Esophagus (tissue), 2 donors: ENCODE measurements at regions not wholly inside any gene's neighbourhood (a gene's known extent, or its start where the extent isn't known, plus 50 kb on each side); places are given as distances from the start of the nearest gene placed in this dataset.

Experiments used
- H3K27ac ChIP-seq, 2 donors: one replicate each; pipeline ENCODE4 v1.5.1; 2013; ENCODE audit warnings: low read depth in 2 of 2, mild to moderate bottlenecking in 2 of 2, inconsistent platforms in 1 of 2, low read length in 1 of 2, moderate library complexity in 1 of 2
- H3K27me3 ChIP-seq, 2 donors: one replicate each; pipeline ENCODE4 v1.6.1; 2013; ENCODE audit warnings: low read length in 2 of 2, control low read depth in 1 of 2, mild to moderate bottlenecking in 1 of 2; ENCODE audit not compliant: insufficient read depth in 2 of 2, control insufficient read depth in 1 of 2
- H3K36me3 ChIP-seq, 2 donors: one replicate each; pipeline ENCODE4 v1.6.1; 2013; ENCODE audit warnings: low read length in 1 of 2; ENCODE audit not compliant: control insufficient read depth in 2 of 2, insufficient read depth in 2 of 2
- H3K4me1 ChIP-seq, 2 donors: one replicate each; pipeline ENCODE4 v1.6.1; 2013; ENCODE audit warnings: low read length in 1 of 2; ENCODE audit not compliant: control insufficient read depth in 2 of 2, insufficient read depth in 2 of 2
- H3K4me3 ChIP-seq, 2 donors: one replicate each; pipeline ENCODE4 v1.5.1; 2013; ENCODE audit warnings: low read length in 2 of 2, mild to moderate bottlenecking in 2 of 2, low read depth in 1 of 2, moderate library complexity in 1 of 2
- H3K9me3 ChIP-seq, 2 donors: one replicate each; pipeline ENCODE4 v1.6.1; 2013; ENCODE audit warnings: mild to moderate bottlenecking in 2 of 2, low read depth in 1 of 2, low read length in 1 of 2, moderate library complexity in 1 of 2; ENCODE audit not compliant: control insufficient read depth in 2 of 2, insufficient read depth in 1 of 2
- WGBS, 2 donors: extraction: QIAGEN DNeasy Blood & Tissue Kit; methylation state at CpG; one replicate each; pipeline ENCODE4 v1.1.7; 2013; 5-methylcytosine and 5-hydroxymethylcytosine counted together
- donor health status: healthy with polysubstance abuse.
- donor health status: Bipolar disorder and iron deficiency.

DNA sequence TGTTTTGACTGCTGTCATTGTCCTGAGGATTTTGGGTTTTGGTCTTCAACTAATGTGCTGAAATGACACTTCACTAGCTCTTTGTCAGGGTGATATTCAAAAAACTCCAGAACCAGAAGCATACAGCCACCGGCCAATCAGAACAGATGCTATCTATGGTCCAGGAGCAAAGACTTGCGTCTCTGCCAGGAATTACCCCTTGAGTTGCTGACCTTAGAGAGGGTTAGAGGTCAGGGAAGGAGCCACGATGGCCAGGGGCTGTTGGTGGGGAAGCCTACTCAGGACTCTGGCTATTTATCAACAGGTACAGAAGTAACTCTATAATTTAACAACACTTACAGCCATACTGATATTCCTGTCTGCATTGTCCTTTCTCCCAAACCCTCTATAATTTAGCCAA, 356.8 kb downstream of the EFNA5 start:
- H3K36me3 ChIP-seq, result no peaks in the 10 kb centered on the region
- no peaks in the 10 kb centered on the region for H3K9me3 ChIP-seq
- 77 to 78% methylated on average over 3 of the region's 3 CpGs for WGBS, 2 donors
- no peak overlapping the region for H3K4me3 ChIP-seq
- H3K27ac ChIP-seq, result no peak overlapping the region
- H3K27me3 ChIP-seq, result no peaks in the 10 kb centered on the region
- H3K4me1 ChIP-seq, result no peaks in the 10 kb centered on the region

GRCh38 chr5:107313098-107313497, 357.6 kb downstream of the EFNA5 start:
- no peaks in the 10 kb centered on the region for H3K36me3 ChIP-seq
- no peak overlapping the region for H3K4me3 ChIP-seq
- H3K4me1 ChIP-seq, result no peaks in the 10 kb centered on the region
- 88% methylated on average over 3 of the region's 3 CpGs for WGBS, 2 donors
- no peaks in the 10 kb centered on the region for H3K9me3 ChIP-seq
- no peak overlapping the region for H3K27ac ChIP-seq
- H3K27me3 ChIP-seq, result no peaks in the 10 kb centered on the region

DNA sequence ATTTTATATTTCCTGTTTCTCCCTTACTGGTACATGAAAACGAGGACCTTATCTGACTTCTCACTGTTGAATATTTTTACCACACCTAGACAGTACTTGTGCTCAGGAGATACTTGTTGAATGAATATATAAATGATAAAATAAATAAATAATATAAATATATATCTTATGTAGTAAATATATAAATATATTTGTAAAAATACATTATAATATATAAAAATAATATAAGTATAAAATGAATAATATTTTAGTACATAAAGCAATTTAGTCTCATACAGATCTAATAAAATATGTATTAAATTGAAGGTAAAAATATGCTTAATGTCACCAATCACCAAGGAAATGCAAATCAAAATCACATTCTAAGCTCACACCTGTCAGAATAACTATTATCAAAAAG, 360.6 kb downstream of the EFNA5 start:
- H3K27ac ChIP-seq, result no peak overlapping the region
- no peak overlapping the region for H3K4me3 ChIP-seq
- H3K9me3 ChIP-seq, result no peaks in the 10 kb centered on the region
- no peaks in the 10 kb centered on the region for H3K27me3 ChIP-seq
- H3K36me3 ChIP-seq, result no peaks in the 10 kb centered on the region
- 61 to 71% methylated on average over 1 of the region's 1 CpG for WGBS, 2 donors
- peaks cover 0 to 1% of the 10 kb centered on the region in 2 donors for H3K4me1 ChIP-seq

DNA sequence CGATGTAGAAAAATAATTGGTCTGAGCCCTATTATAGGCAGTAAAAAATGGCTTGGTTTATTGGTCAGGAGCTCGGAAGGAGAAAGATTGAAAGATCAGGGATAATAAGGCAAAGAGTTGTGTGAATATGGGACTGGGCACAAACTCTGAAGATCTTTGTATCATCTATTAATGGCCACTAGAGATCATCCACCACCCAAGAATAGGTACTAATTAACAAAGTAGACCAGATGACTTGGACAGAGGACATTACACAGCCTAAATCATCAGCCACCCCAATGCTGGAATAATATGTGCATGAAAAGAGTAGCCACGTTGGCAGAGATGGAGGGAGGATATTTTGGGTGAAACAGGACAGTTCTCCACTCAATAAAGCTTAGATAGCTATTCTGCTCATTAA, 364.1 kb downstream of the EFNA5 start:
- Histone ChIP-seq H3K36me3 (no peaks in the 10 kb centered on the region), H3K4me3 (no peak overlapping the region), H3K27ac (peak overlapping the region in 1 of 2 donors; percentile 46), H3K9me3 (no peaks in the 10 kb centered on the region), H3K4me1 (peaks cover 0 to 1% of the 10 kb centered on the region in 2 donors), H3K27me3 (no peaks in the 10 kb centered on the region)
- WGBS, 2 donors, result 81 to 91% methylated on average over 3 of the region's 3 CpGs

DNA sequence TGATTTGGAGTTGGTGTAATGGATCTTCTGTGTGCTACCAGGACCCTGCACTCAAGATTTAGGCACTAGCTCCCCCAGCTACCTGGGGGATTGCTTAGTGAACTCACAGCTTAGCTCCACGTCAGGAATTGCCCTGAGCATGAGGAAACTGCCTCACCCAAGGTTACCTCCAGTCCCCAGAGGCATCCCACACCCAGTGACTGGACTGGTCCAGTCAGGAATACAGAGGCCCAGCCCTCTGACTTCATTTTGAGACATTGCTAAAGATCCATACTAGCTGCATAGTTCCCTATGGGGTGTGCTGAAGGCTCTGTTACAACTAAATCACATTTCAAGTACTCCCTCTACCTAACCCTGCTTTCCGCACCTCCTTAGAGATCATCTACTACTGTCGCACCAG, 364.7 kb downstream of the EFNA5 start:
- H3K27me3 ChIP-seq, result no peaks in the 10 kb centered on the region
- H3K27ac ChIP-seq, result peak overlapping the region in 1 of 2 donors; percentile 46
- no peaks in the 10 kb centered on the region for H3K36me3 ChIP-seq
- no peak overlapping the region for H3K4me3 ChIP-seq
- no peaks in the 10 kb centered on the region for H3K9me3 ChIP-seq
- H3K4me1 ChIP-seq, result peaks cover 0 to 1% of the 10 kb centered on the region in 2 donors
- WGBS, 2 donors, result 78 to 79% methylated on average over 3 of the region's 3 CpGs

- no peak overlapping the region for H3K27ac ChIP-seq
- H3K36me3 ChIP-seq, result no peaks in the 10 kb centered on the region
- H3K4me1 ChIP-seq, result peaks cover 0 to 1% of the 10 kb centered on the region in 2 donors
- no peaks in the 10 kb centered on the region for H3K27me3 ChIP-seq
- no peak overlapping the region for H3K4me3 ChIP-seq
- H3K9me3 ChIP-seq, result no peaks in the 10 kb centered on the region
Measured at GRCh38 chr5:107304684-107305083, 366.1 kb downstream of the EFNA5 start.

GRCh38 chr5:107303171-107303968, 367.4 kb downstream of the EFNA5 start:
- H3K27me3 ChIP-seq, result no peaks in the 10 kb centered on the region
- H3K36me3 ChIP-seq, result no peaks in the 10 kb centered on the region
- H3K4me1 ChIP-seq, result peaks cover 0 to 1% of the 10 kb centered on the region in 2 donors
- 84 to 93% methylated on average over 1 of the region's 1 CpG for WGBS, 2 donors
- no peak overlapping the region for H3K27ac ChIP-seq
- no peaks in the 10 kb centered on the region for H3K9me3 ChIP-seq
- no peak overlapping the region for H3K4me3 ChIP-seq

- 97% methylated on average over 3 of the region's 3 CpGs for WGBS, 2 donors
- Histone ChIP-seq H3K36me3 (no peaks in the 10 kb centered on the region), H3K9me3 (no peaks in the 10 kb centered on the region), H3K4me3 (no peak overlapping the region), H3K27ac (no peak overlapping the region), H3K27me3 (no peaks in the 10 kb centered on the region), H3K4me1 (peaks cover 0 to 1% of the 10 kb centered on the region in 2 donors)
Measured at GRCh38 chr5:107302441-107302840, 368.3 kb downstream of the EFNA5 start.

DNA sequence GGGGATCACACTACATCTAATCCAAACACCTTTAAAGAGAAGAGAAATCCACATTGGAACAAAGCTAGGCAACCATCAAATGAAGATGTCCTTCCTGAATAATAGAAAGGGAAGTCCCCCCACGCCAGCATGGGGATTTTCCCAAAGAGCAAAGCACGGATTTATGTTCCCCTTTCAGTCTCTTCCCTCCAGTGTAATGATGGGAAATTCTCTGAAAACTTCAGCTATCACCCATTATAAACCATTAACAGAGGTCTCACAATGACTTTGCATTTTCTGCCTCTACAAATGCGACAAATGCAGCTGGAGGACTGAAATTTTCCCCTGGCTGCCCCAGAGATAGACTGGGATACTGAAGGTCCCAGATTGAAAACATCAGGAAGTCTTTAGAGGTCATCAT, 368.7 kb downstream of the EFNA5 start:
- H3K9me3 ChIP-seq, result no peaks in the 10 kb centered on the region
- no peaks in the 10 kb centered on the region for H3K27me3 ChIP-seq
- no peak overlapping the region for H3K27ac ChIP-seq
- H3K4me1 ChIP-seq, result peaks cover 0 to 1% of the 10 kb centered on the region in 2 donors
- WGBS, 2 donors, result 78 to 83% methylated on average over 3 of the region's 3 CpGs
- H3K36me3 ChIP-seq, result no peaks in the 10 kb centered on the region
- H3K4me3 ChIP-seq, result no peak overlapping the region

DNA sequence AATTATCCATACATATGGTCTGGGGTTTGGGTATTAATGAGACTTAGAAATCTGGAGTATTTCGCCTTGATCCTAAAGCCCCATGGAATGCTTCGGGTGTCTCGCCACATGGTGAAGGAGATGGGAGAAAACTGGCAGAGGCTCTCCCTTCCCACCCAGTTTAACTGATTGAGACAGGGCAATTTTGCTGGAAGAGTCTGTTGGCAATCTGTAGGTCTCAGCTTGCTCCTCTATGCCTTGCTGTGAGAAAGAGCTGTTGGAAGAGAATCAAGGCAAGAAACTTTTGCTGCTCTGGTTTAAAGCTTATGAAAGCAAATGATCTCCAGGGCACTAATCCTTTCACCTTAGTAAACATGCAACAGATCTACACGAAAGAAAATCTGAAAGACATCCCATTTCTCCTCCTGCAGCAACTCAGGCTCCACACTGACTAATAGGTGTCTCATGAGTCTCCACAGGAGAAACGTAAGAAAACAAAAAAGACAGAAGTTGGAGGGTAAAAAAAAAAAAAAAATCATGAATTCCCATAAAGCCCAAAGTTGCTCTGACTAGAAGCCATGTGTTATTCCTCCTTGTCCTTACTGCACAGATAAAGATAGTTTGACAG, 369.9 kb downstream of the EFNA5 start:
- Histone ChIP-seq H3K4me3 (no peak overlapping the region), H3K9me3 (no peaks in the 10 kb centered on the region), H3K4me1 (peaks cover 0 to under 1% of the 10 kb centered on the region in 2 donors), H3K27me3 (no peaks in the 10 kb centered on the region), H3K36me3 (no peaks in the 10 kb centered on the region), H3K27ac (no peak overlapping the region)
- 37 to 58% methylated on average over 5 of the region's 5 CpGs for WGBS, 2 donors
